Osteocyte (in vitro differentiated cells): ENCODE measurements at regions not wholly inside any gene's neighbourhood (a gene's known extent, or its start where the extent isn't known, plus 50 kb on each side); places are given as distances from the start of the nearest gene placed in this dataset.

Experiments
- DNase-seq: peaks from one replicate; pipeline ENCODE4 v3.0.0; 2021; ENCODE audit warnings: mixed read lengths; ENCODE audit not compliant: unreplicated experiment; ENCODE audit errors: extremely low spot score
- H3K27ac Mint-ChIP-seq: one replicate; pipeline ENCODE4 v1.8.0; 2021; ENCODE audit warnings: mild to moderate bottlenecking, mixed read lengths; ENCODE audit not compliant: unreplicated experiment
- H3K27me3 Mint-ChIP-seq: one replicate; pipeline ENCODE4 v1.8.0; 2021; ENCODE audit warnings: mixed read lengths; ENCODE audit not compliant: unreplicated experiment
- H3K36me3 Mint-ChIP-seq: one replicate; pipeline ENCODE4 v1.8.0; 2021; ENCODE audit warnings: mixed read lengths; ENCODE audit not compliant: unreplicated experiment
- H3K4me1 Mint-ChIP-seq: one replicate; pipeline ENCODE4 v1.8.0; 2021; ENCODE audit warnings: mixed read lengths; ENCODE audit not compliant: unreplicated experiment
- H3K4me3 Mint-ChIP-seq: one replicate; pipeline ENCODE4 v1.8.0; 2021; ENCODE audit warnings: mild to moderate bottlenecking, moderate library complexity, mixed read lengths; ENCODE audit not compliant: unreplicated experiment
- H3K9me3 Mint-ChIP-seq: one replicate; pipeline ENCODE4 v1.8.0; 2021; ENCODE audit warnings: mixed read lengths; ENCODE audit not compliant: unreplicated experiment
- CTCF ChIP-seq: fragments of 200-600 bp; sonication (generic); IDR thresholded peaks from 2 replicates; pipeline ENCODE4 v1.5.0; 2021; ENCODE audit warnings: antibody characterized with exemption, mild to moderate bottlenecking, moderate library complexity

DNA sequence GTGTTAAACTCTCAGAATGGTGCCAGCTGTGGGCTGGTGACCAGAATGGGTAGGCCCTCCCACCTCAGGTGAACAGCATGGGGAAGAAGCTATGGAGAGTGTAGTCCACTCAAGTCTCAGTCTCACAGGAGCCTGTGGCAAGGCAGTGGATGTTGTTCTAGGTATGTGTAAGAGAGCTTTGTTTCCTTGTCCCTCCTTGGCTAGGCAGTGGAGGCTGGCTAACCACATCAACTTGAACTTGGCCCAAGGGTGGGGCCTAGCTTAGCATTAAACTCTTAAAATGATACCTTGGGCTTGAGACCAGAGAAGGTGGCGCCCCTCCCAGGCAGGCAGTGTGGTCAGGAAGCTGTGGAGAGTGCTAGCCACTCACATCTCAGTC lies 53.2 kb upstream of the SLC4A10 start:
- Mint-ChIP-seq H3K27me3 (no peaks in the 10 kb centered on the region), H3K9me3 (no peaks in the 10 kb centered on the region), H3K4me3 (no peak overlapping the region), H3K36me3 (no peaks in the 10 kb centered on the region), H3K4me1 (no peaks in the 10 kb centered on the region), H3K27ac (no peak overlapping the region)
- DNase-seq, result no peak
- no peak for TF ChIP-seq CTCF
